PC-3 (cell line): ENCODE measurements at regions not wholly inside any gene's neighbourhood (a gene's known extent, or its start where the extent isn't known, plus 50 kb on each side); places are given as distances from the start of the nearest gene placed in this dataset.

Experiments
- ATAC-seq: fragments of 200-7000 bp; cut with Tn5 transposase; 2 replicates; pipeline ENCODE4 v1.9.1; 2020; ENCODE audit warnings: mild to moderate bottlenecking, moderate library complexity
- BruUV-seq: library from RNA; stranded (reverse); fragments of 400-500 nt; replicated peaks from 2 replicates; lab custom pipeline; 2021; lab: Mats Ljungman, UMichigan
- CTCF ChIA-PET: fragments of 300-600 bp; sonication (Branson Sonifier 250); formaldehyde crosslinking; loops from one replicate; lab custom pipeline; 2022; ENCODE audit warnings: antibody characterized with exemption; lab: Charles Lee
- POLR2A ChIA-PET: fragments of 300-600 bp; sonication (Branson Sonifier 250); formaldehyde crosslinking; loops from one replicate; lab custom pipeline; 2022; ENCODE audit warnings: antibody characterized with exemption; ENCODE audit not compliant: unreplicated experiment; lab: Charles Lee
- DNase-seq: peaks from one replicate; pipeline ENCODE4 v3.0.0-alpha.2; 2015
- H2AFZ ChIP-seq: fragments of 300-600 bp; sonication (generic); 2 replicates; pipeline ENCODE4 v1.6.0; 2016; ENCODE audit warnings: antibody characterized with exemption, low read length
- H3F3A ChIP-seq: fragments of 300-600 bp; sonication (generic); one replicate; pipeline ENCODE4 v1.6.0; 2017; ENCODE audit warnings: antibody characterized with exemption, low read length, control low read depth, mild to moderate bottlenecking; ENCODE audit not compliant: unreplicated experiment
- H3K27ac ChIP-seq: fragments of 300-600 bp; sonication (generic); 2 replicates; pipeline ENCODE4 v1.5.1; 2016; ENCODE audit warnings: mild to moderate bottlenecking, low read length
- H3K27me3 ChIP-seq: fragments of 300-600 bp; sonication (generic); 2 replicates; pipeline ENCODE4 v1.6.1; 2016; ENCODE audit warnings: low read length, mixed read lengths
- H3K36me3 ChIP-seq: fragments of 300-600 bp; sonication (generic); 2 replicates; pipeline ENCODE4 v1.6.1; 2016; ENCODE audit warnings: low read depth, mixed run types, low read length, mixed read lengths
- H3K4me1 ChIP-seq: fragments of 300-600 bp; sonication (generic); 2 replicates; pipeline ENCODE4 v1.5.1; 2016; ENCODE audit warnings: low read length; ENCODE audit not compliant: insufficient read depth
- H3K4me2 ChIP-seq: fragments of 300-600 bp; sonication (generic); 2 replicates; pipeline ENCODE4 v1.6.0; 2016; ENCODE audit warnings: low read length
- H3K4me3 ChIP-seq: fragments of 300-600 bp; sonication (generic); 2 replicates; pipeline ENCODE4 v1.5.1; 2016; ENCODE audit warnings: mild to moderate bottlenecking, low read length, mixed read lengths
- H3K79me2 ChIP-seq: fragments of 300-600 bp; sonication (generic); 2 replicates; pipeline ENCODE4 v1.6.1; 2017; ENCODE audit warnings: low read length, mixed read lengths
- H3K9ac ChIP-seq: fragments of 300-600 bp; sonication (generic); 2 replicates; pipeline ENCODE4 v1.6.0; 2016; ENCODE audit warnings: mild to moderate bottlenecking, low read length
- H3K9me2 ChIP-seq: fragments of 300-600 bp; sonication (generic); replicated peaks from 2 replicates; pipeline ENCODE4 v1.6.1; 2016; ENCODE audit warnings: mixed run types, low read length, mixed read lengths
- H3K9me3 ChIP-seq: fragments of 300-600 bp; sonication (generic); 2 replicates; pipeline ENCODE4 v1.6.1; 2016; ENCODE audit warnings: low read length, mixed read lengths
- H4K20me1 ChIP-seq: fragments of 300-600 bp; sonication (generic); 2 replicates; pipeline ENCODE4 v1.6.1; 2016; ENCODE audit warnings: low read length, mixed read lengths
- EZH2 ChIP-seq: fragments of 300-600 bp; sonication (generic); IDR thresholded peaks from one replicate; pipeline ENCODE4 v1.6.1; 2017; ENCODE audit warnings: antibody characterized with exemption, mild to moderate bottlenecking, low read length; ENCODE audit not compliant: unreplicated experiment
- EZH2phosphoT487 ChIP-seq: fragments of 300-600 bp; sonication (generic); IDR thresholded peaks from 2 replicates; pipeline ENCODE4 v1.6.1; 2018; ENCODE audit warnings: mild to moderate bottlenecking, antibody characterized with exemption, low read length, borderline replicate concordance
- intact Hi-C: fragments of 100-400 bp; cut with micrococcal nuclease; formaldehyde crosslinking; loops from 2 replicates; pipeline ENCODE4 v1.9.0; 2023
- TF ChIP-seq, protein P1 (sequence below): fragments of 300-600 bp; sonication (generic); conservative IDR thresholded peaks from 2 replicates; pipeline ENCODE4 v1.5.1; 2017; ENCODE audit warnings: antibody characterized with exemption, low read depth, mild to moderate bottlenecking, low read length

DNA sequence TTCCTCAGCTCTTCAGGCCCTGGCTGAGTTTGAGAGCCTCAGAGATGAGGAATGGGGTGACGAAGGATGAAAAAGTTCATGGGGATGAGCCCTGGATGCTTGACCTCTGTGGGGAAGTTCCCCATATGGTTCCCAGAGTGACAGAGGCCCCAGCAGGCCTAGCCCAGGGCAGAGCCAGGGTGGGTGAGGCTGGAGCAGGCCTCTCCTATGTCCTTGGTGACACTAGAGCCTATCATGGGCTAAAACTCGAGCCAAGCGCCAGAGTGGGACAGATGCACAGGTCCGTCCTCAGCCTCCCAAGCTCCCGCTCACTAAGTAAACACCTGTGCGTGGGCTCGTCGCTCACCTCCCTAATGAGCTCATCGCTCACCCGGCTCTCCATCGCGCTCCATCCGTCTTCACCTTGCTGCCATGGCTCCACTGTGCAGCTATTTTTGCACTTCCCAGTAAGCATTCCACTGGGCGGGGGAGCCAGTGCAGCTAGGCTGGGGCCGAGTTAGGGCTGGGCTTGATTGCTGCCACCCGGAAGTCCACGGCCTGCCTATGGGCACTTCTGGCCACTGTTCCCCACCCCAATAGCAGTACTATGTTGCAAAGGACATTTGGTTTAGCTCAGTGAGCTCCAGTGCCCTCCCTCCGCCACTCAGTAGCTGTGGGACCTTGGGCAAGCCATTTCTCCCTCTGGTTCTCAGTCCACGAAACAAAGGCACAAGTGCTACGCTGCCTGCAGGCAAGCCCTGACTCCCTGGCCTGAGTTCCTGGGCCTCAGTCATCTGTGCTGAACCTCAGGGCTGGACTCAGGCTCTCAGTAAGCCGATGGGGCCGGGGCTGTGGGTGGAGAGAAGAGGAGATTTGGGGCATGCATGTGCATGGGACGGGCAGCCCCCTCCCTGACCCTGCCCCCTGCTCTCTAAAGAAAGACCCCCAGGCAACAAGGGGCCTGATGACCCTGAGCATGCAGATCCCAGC lies 117.3 kb upstream of the PCBD1 start:
- Histone ChIP-seq H3K36me3 (no peaks in the 10 kb centered on the region), H3K4me1 (peaks cover 12% of the 10 kb centered on the region), H3K79me2 (no peaks in the 10 kb centered on the region), H3K9me2 (no peaks in the 10 kb centered on the region), H4K20me1 (no peaks in the 10 kb centered on the region), H3K9ac (no peak overlapping the region), H3F3A (no peaks in the 10 kb centered on the region), H3K27me3 (peaks cover 23% of the 10 kb centered on the region), H2AFZ (no peak overlapping the region), H3K4me2 (no peak overlapping the region), H3K9me3 (no peaks in the 10 kb centered on the region), H3K27ac (no peak overlapping the region), H3K4me3 (no peak overlapping the region)
- ChIA-PET POLR2A (no interaction called here), CTCF (interaction anchor here (0.8 kb wide), 1 partner anchor 81 kb away, joined by 3 read pairs; no protein-coding TSS in a partner anchor)
- TF ChIP-seq, protein P1, sequence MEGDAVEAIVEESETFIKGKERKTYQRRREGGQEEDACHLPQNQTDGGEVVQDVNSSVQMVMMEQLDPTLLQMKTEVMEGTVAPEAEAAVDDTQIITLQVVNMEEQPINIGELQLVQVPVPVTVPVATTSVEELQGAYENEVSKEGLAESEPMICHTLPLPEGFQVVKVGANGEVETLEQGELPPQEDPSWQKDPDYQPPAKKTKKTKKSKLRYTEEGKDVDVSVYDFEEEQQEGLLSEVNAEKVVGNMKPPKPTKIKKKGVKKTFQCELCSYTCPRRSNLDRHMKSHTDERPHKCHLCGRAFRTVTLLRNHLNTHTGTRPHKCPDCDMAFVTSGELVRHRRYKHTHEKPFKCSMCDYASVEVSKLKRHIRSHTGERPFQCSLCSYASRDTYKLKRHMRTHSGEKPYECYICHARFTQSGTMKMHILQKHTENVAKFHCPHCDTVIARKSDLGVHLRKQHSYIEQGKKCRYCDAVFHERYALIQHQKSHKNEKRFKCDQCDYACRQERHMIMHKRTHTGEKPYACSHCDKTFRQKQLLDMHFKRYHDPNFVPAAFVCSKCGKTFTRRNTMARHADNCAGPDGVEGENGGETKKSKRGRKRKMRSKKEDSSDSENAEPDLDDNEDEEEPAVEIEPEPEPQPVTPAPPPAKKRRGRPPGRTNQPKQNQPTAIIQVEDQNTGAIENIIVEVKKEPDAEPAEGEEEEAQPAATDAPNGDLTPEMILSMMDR, result no peak
- TF ChIP-seq EZH2phosphoT487 (no peak), EZH2 (no peak)
- ATAC-seq (no peak), DNase-seq (no peak)
- BruUV-seq, result no TSS peak
- intact Hi-C loops, result no loop called here

DNA sequence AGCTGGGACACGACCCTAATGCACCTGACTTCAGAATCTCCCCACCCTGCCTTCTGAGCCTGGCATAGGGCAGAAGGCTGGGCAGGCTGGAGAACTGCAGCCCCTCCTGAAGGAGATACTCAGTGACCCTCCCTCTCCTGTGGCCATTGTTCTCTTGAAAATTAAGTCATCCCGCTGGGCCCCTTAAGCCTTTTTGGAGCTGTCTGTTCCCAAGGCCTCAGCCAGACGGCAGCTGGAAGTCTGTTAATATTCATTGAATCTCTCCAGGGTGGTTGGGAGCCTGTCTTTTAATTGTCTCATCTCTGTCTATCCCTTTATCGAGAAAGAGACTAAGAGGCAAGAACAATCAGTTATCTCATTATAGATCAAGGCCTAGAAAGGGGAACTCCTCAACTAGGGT lies 118.1 kb upstream of the PCBD1 start:
- ChIA-PET POLR2A (no interaction called here), CTCF (no interaction called here)

More for the DNA sequence above, 118.1 kb upstream of the PCBD1 start:
- Histone ChIP-seq H3K9me2 (no peaks in the 10 kb centered on the region), H3K27me3 (peaks cover 23% of the 10 kb centered on the region), H3K79me2 (no peaks in the 10 kb centered on the region), H3K9me3 (no peaks in the 10 kb centered on the region), H3K9ac (no peak overlapping the region), H3K36me3 (no peaks in the 10 kb centered on the region), H3K4me3 (no peak overlapping the region), H3K4me1 (peaks cover 6% of the 10 kb centered on the region), H3K27ac (no peak overlapping the region), H3F3A (no peaks in the 10 kb centered on the region), H2AFZ (no peak overlapping the region), H3K4me2 (no peak overlapping the region), H4K20me1 (no peaks in the 10 kb centered on the region)
- no TSS peak for BruUV-seq
- ATAC-seq, result no peak
- no peak for DNase-seq
- intact Hi-C loops, result no loop called here
- TF ChIP-seq EZH2phosphoT487 (no peak), EZH2 (no peak)
- TF ChIP-seq, protein P1, result no peak
